OCI-LY7 (cell line): ENCODE measurements at regions not wholly inside any gene's neighbourhood (a gene's known extent, or its start where the extent isn't known, plus 50 kb on each side); places are given as distances from the start of the nearest gene placed in this dataset.

ENCODE experiments used
- EZH2phosphoT487 ChIP-seq: fragments of 200-600 bp; sonication (generic); IDR thresholded peaks from 2 replicates; pipeline ENCODE4 v1.6.1; 2018; ENCODE audit warnings: low read depth, borderline replicate concordance, mild to moderate bottlenecking, mixed run types, antibody characterized with exemption, low read length, moderate library complexity, mixed read lengths
- TF ChIP-seq, protein P1 (sequence below): fragments of 200-600 bp; sonication (generic); conservative IDR thresholded peaks from 2 replicates; pipeline ENCODE4 v1.5.1; 2014; ENCODE audit warnings: mild to moderate bottlenecking, antibody characterized with exemption, low read length, moderate library complexity, mixed read lengths

DNA sequence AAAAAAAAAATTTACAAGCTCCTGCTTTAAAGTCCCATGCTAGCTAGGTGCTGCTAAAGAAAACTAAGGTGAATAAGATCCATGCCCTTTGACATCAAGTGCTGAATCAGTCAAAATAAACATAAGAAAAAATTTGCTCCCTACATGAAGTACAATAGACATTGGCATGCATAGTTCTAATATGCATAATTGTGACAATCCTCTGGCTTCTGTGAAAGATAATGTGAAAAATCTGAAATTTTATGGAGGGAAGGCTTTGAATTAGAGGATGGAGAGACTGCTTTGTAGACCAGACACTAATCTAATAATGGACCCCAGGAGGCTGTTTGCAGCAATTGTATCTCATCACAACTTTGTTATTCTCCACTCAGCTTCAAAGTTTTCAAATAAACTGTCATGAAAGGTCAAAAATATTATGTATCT, 127.9 kb upstream of the CDK1 start:
- TF ChIP-seq, protein P1, sequence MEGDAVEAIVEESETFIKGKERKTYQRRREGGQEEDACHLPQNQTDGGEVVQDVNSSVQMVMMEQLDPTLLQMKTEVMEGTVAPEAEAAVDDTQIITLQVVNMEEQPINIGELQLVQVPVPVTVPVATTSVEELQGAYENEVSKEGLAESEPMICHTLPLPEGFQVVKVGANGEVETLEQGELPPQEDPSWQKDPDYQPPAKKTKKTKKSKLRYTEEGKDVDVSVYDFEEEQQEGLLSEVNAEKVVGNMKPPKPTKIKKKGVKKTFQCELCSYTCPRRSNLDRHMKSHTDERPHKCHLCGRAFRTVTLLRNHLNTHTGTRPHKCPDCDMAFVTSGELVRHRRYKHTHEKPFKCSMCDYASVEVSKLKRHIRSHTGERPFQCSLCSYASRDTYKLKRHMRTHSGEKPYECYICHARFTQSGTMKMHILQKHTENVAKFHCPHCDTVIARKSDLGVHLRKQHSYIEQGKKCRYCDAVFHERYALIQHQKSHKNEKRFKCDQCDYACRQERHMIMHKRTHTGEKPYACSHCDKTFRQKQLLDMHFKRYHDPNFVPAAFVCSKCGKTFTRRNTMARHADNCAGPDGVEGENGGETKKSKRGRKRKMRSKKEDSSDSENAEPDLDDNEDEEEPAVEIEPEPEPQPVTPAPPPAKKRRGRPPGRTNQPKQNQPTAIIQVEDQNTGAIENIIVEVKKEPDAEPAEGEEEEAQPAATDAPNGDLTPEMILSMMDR, result no peak
- TF ChIP-seq EZH2phosphoT487, result no peak
